ENCODE measurements at regions not wholly inside any gene's neighbourhood (a gene's known extent, or its start where the extent isn't known, plus 50 kb on each side); places are given as distances from the start of the nearest gene placed in this dataset.

DNA sequence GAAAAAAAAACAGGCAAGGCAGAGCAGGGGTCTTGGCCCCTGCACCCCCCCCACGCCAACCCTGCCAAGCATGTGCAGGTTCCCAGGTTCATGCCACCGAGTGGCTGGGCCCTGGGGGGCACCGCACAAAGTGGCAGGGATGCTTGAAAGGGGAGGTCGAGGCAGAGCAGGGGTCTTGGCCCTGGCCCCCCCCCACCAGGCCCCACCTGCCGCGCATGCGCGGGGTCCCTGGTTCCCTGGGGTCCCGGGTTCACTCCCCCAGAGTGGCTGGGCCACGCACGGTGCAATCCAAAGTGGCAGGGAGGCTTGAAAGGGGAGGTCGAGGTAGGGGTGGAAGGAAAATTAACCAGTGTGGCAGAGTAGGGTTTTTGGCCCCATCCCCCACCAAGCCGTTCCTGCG, 312.2 kb downstream of the ALG10 start:
- H3K4me3 ChIP-seq (ENCODE audit: low read depth in 1 of 2, low read length in 1 of 2), result no peak overlapping the region
- H3K4me1 ChIP-seq (ENCODE audit: control insufficient read depth in 1 of 2, insufficient read depth in 1 of 2, low read depth in 1 of 2, low read length in 1 of 2), result no peaks in the 10 kb centered on the region
- H3K9me3 ChIP-seq, result peaks cover 30% of the 10 kb centered on the region

DNA sequence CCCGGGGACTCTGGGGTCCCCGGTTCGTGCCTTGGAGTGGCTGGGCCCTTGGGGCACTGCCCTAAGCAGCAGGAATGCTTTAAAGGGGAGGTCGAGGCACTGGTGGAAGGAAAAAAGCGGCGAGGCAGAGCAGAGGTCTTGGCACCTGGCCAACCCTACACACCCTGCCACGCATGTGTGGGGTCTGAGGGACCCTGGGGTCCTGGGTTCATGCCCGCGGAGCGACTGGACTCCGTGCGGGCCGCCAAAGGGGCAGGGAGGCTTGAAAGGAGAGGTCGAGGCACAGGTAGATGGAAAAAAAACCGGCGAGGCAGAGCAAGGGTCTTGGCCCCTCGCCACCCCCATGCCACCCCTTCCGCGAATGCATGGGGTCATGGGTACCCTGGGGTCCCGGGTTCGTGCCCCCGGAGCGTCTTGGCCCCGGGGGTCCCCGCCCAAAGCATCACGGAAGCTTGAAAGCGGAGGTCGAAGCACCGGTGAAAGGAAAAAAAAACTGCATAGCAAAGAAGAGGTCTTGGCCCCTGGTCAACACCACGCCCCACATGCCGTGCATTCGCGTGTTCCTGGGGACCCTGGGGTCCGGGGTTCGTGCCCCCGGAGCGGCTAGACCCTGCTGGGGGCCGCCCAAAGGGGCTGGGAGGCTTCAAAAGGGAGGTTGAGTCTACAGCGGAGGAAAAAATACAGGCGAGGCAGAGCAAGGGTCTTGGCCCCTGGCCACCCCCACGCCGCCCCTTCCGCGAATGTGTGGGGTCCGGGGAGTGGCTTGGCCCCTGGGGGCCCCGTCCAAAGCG, 312.9 kb downstream of the ALG10 start:
- TF ChIP-seq, protein P1, sequence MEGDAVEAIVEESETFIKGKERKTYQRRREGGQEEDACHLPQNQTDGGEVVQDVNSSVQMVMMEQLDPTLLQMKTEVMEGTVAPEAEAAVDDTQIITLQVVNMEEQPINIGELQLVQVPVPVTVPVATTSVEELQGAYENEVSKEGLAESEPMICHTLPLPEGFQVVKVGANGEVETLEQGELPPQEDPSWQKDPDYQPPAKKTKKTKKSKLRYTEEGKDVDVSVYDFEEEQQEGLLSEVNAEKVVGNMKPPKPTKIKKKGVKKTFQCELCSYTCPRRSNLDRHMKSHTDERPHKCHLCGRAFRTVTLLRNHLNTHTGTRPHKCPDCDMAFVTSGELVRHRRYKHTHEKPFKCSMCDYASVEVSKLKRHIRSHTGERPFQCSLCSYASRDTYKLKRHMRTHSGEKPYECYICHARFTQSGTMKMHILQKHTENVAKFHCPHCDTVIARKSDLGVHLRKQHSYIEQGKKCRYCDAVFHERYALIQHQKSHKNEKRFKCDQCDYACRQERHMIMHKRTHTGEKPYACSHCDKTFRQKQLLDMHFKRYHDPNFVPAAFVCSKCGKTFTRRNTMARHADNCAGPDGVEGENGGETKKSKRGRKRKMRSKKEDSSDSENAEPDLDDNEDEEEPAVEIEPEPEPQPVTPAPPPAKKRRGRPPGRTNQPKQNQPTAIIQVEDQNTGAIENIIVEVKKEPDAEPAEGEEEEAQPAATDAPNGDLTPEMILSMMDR (IDR thresholded peaks at IDR 0.05), result no peak
- H3K9me3 ChIP-seq, result peaks cover 30% of the 10 kb centered on the region
- no peak overlapping the region for H3K27ac ChIP-seq

More for the DNA sequence above, 312.2 kb downstream of the ALG10 start:
- TF ChIP-seq, protein P1 (IDR thresholded peaks at IDR 0.05), result no peak
- H3K36me3 ChIP-seq, result no peaks in the 10 kb centered on the region
- no peak overlapping the region for H3K27ac ChIP-seq
- no peaks in the 10 kb centered on the region for H3K27me3 ChIP-seq

DNA sequence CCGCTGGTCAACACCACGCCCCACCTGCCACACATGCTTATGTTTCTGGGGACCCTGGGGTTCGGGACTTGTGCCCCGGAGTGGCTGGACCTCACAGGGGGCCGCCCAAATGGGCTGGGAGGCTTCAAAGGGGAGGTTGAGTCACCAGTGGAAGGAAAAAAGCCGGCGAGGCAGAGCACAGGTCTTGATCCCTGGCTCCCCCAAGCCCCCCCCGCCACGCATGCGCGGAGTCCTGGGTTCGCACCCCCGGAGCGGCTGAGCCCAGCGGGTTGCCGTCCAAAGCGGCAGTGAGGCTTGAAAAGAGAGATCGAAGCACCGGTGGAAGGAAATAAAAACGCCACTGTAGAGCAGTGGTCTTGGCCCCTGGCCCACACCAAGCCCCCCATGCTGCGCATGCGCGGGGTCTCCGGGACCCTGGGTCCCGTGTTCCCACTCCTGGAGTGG, 313.5 kb downstream of the ALG10 start:
- Histone ChIP-seq H3K9me3 (peaks cover 36% of the 10 kb centered on the region), H3K4me1 (ENCODE audit: control insufficient read depth in 1 of 2, insufficient read depth in 1 of 2, low read depth in 1 of 2, low read length in 1 of 2) (no peaks in the 10 kb centered on the region), H3K27me3 (no peaks in the 10 kb centered on the region), H3K4me3 (ENCODE audit: low read depth in 1 of 2, low read length in 1 of 2) (no peak overlapping the region), H3K27ac (no peak overlapping the region), H3K36me3 (no peaks in the 10 kb centered on the region)
- TF ChIP-seq, protein P1 (IDR thresholded peaks at IDR 0.05), result no peak

More for the DNA sequence above, 312.9 kb downstream of the ALG10 start:
- H3K27me3 ChIP-seq, result no peaks in the 10 kb centered on the region
- no peaks in the 10 kb centered on the region for H3K36me3 ChIP-seq
- no peaks in the 10 kb centered on the region for H3K4me1 ChIP-seq (ENCODE audit: control insufficient read depth in 1 of 2, insufficient read depth in 1 of 2, low read depth in 1 of 2, low read length in 1 of 2)
- H3K4me3 ChIP-seq (ENCODE audit: low read depth in 1 of 2, low read length in 1 of 2), result no peak overlapping the region

DNA sequence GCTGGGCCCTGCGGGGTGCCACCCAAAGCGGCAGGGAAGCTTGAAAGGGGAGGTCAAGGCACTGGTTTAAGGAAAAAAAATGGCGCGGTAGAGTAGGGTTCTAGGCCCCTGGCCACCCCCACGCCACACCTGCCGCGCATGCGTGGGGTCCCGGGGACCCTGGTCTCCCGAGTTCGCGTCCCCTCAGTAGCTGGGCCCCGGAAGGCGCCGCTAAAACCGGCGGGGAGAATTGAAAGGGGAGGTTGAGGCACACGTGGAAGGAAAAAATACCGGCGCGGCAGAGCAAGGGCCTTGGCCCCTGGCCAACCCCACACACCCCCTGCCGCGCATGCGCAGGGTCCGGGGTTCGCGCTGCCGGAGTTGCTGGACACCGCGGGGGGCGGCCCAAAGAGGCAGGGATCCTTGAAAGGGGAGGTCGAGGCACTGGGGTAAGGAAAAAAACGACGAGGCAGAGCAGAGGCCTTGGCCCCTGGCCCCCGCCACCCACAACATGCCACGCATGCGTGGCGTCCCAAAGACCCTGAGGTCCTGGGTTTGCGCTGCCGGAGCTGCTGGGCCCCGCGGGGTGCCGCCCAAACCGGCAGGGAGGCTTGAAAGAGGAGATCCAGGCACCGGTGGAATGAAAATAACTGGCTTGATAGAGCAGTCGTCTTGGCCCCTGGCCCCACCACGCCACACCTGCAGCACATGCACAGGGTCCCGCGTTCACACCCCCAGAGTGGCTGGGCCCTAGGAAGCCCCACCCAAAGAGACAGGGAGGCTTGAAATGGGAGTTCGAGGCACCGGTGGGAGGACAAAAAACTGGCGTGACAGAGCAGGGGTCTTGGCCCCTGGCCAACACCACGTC, 314.5 kb downstream of the ALG10 start:
- H3K27me3 ChIP-seq, result no peaks in the 10 kb centered on the region
- no peak overlapping the region for H3K4me3 ChIP-seq (ENCODE audit: low read depth in 1 of 2, low read length in 1 of 2)
- TF ChIP-seq, protein P1 (IDR thresholded peaks at IDR 0.05), result no peak
- H3K4me1 ChIP-seq (ENCODE audit: control insufficient read depth in 1 of 2, insufficient read depth in 1 of 2, low read depth in 1 of 2, low read length in 1 of 2), result no peaks in the 10 kb centered on the region
- no peak overlapping the region for H3K27ac ChIP-seq
- H3K36me3 ChIP-seq, result no peaks in the 10 kb centered on the region
- H3K9me3 ChIP-seq, result peaks cover 38% of the 10 kb centered on the region

DNA sequence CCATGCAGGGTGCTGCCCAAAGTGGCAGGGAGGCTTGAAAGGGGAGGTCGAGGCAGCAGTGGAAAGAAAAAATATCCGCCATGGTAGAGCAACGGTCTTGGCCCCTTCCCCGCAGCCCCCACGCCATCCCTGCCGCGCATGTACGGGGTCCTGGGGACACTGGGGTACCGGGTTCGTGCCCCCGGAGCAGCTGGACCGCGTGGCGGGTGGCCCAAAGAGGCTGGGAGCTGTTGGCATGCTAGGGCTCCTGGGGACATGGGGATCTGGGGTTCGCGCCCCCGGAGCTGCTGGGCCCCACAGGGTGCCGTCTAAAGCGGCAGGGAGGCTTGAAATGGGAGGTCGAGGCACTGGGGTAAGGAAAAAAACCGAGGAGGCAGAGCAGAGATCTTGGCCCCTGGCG, 316.5 kb downstream of the ALG10 start:
- H3K4me1 ChIP-seq (ENCODE audit: control insufficient read depth in 1 of 2, insufficient read depth in 1 of 2, low read depth in 1 of 2, low read length in 1 of 2), result no peaks in the 10 kb centered on the region
- peaks cover 47% of the 10 kb centered on the region for H3K9me3 ChIP-seq
- TF ChIP-seq, protein P1 (IDR thresholded peaks at IDR 0.05), result no peak
- H3K27me3 ChIP-seq, result no peaks in the 10 kb centered on the region
- H3K4me3 ChIP-seq (ENCODE audit: low read depth in 1 of 2, low read length in 1 of 2), result no peak overlapping the region
- H3K27ac ChIP-seq, result no peak overlapping the region
- no peaks in the 10 kb centered on the region for H3K36me3 ChIP-seq
